ENCODE measurements at regions not wholly inside any gene's neighbourhood (a gene's known extent, or its start where the extent isn't known, plus 50 kb on each side); places are given as distances from the start of the nearest gene placed in this dataset.

DNA sequence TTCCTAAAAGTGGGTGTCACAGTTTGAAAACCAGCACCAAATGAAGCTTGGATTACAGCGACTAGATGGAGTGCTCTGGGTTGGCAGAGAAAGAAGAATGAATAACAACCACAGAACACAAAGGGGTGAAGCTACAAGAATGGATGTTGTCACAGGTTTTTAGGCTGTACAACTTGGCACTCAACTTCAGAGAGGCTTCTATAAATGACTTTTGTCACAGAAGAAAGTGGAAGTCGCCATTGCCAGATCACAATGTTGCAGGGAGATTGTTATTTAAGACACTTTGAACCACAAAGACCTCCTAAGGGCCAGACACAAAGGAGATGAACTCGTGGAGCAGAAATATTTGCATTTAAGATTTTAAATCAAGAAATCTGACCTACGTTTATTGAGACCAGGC, 354.2 kb downstream of the CDH7 start:
- DNase-seq (ENCODE audit: low read depth, low spot score) (no peak), FAIRE-seq (no peak), ATAC-seq (no peak)
- SMC1A ChIA-PET (ENCODE audit: uncharacterized antibody, unreplicated experiment), result interaction anchor here (1.4 kb wide), 1 partner anchor 24 kb away, joined by 3 read pairs; no protein-coding TSS in a partner anchor
- H3K4me1 ChIP-seq (ENCODE audit: control insufficient read depth, insufficient read depth, low read length), result no peaks in the 10 kb centered on the region
- H3K9me3 ChIP-seq (replicated peaks; ENCODE audit: control insufficient read depth, insufficient read depth, low read length), result no peaks in the 10 kb centered on the region
- in situ Hi-C loops (cut with MboI) (no loop called here), intact Hi-C loops (cut with micrococcal nuclease; ENCODE audit: unreplicated experiment) (no loop called here)
- 0% methylated on average over 4 of the region's 4 CpGs for WGBS (ENCODE audit: insufficient coverage, insufficient replicate concordance, low lambda C conversion rate, missing lambda C conversion rate)
- RAD21 ChIA-PET (ENCODE audit: unreplicated experiment), result no interaction called here
- POLR2A ChIA-PET, result no interaction called here
- no peak overlapping the region for H2AFZ ChIP-seq (ENCODE audit: control insufficient read depth, low read depth, low read length)
- no peak overlapping the region for H3K4me3 ChIP-seq
- no peaks in the 10 kb centered on the region for H3K79me2 ChIP-seq (ENCODE audit: control insufficient read depth, insufficient read depth, low read length)
- no peak overlapping the region for H3K4me2 ChIP-seq (ENCODE audit: control insufficient read depth, insufficient read depth)
- no peaks in the 10 kb centered on the region for H3K36me3 ChIP-seq (ENCODE audit: control insufficient read depth in 2 of 2, insufficient read depth in 2 of 2, low read length in 1 of 2)
- no peak overlapping the region for H3K9ac ChIP-seq (ENCODE audit: control insufficient read depth, insufficient read depth, low read length)
- no peaks in the 10 kb centered on the region for H4K20me1 ChIP-seq (ENCODE audit: control insufficient read depth, insufficient read depth)
- CTCF ChIA-PET, result interaction anchor here (0.6 kb wide), 1 partner anchor 59 kb away, joined by 3 read pairs; no protein-coding TSS in a partner anchor
- no peak overlapping the region for H3K27ac ChIP-seq (ENCODE audit: control insufficient read depth, insufficient read depth)
- no TSS peak for BruUV-seq (replicated peaks)
- TF ChIP-seq TCF7 (IDR thresholded peaks at IDR 0.05; ENCODE audit: borderline replicate concordance), result no peak
- no peak for TF ChIP-seq ETV6 (conservative IDR thresholded peaks at IDR 0.05 in 1 of 2, IDR thresholded peaks at IDR 0.05 in 1 of 2; ENCODE audit: borderline replicate concordance in 1 of 2, low read depth in 1 of 2)
- TF ChIP-seq, protein P1, sequence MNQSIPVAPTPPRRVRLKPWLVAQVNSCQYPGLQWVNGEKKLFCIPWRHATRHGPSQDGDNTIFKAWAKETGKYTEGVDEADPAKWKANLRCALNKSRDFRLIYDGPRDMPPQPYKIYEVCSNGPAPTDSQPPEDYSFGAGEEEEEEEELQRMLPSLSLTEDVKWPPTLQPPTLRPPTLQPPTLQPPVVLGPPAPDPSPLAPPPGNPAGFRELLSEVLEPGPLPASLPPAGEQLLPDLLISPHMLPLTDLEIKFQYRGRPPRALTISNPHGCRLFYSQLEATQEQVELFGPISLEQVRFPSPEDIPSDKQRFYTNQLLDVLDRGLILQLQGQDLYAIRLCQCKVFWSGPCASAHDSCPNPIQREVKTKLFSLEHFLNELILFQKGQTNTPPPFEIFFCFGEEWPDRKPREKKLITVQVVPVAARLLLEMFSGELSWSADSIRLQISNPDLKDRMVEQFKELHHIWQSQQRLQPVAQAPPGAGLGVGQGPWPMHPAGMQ (IDR thresholded peaks at IDR 0.05; ENCODE audit: borderline replicate concordance), result no peak
- TF ChIP-seq, protein P2, sequence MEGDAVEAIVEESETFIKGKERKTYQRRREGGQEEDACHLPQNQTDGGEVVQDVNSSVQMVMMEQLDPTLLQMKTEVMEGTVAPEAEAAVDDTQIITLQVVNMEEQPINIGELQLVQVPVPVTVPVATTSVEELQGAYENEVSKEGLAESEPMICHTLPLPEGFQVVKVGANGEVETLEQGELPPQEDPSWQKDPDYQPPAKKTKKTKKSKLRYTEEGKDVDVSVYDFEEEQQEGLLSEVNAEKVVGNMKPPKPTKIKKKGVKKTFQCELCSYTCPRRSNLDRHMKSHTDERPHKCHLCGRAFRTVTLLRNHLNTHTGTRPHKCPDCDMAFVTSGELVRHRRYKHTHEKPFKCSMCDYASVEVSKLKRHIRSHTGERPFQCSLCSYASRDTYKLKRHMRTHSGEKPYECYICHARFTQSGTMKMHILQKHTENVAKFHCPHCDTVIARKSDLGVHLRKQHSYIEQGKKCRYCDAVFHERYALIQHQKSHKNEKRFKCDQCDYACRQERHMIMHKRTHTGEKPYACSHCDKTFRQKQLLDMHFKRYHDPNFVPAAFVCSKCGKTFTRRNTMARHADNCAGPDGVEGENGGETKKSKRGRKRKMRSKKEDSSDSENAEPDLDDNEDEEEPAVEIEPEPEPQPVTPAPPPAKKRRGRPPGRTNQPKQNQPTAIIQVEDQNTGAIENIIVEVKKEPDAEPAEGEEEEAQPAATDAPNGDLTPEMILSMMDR (IDR thresholded peaks at IDR 0.05 in 2 of 3, conservative IDR thresholded peaks at IDR 0.05 in 1 of 3; ENCODE audit: control insufficient read depth in 2 of 3, extremely low read depth in 1 of 3, insufficient read depth in 1 of 3, low read depth in 3 of 3, low read length in 3 of 3), result no peak
- no peak for TF ChIP-seq RAD51 (IDR thresholded peaks at IDR 0.05)
- TF ChIP-seq RB1 (IDR thresholded peaks at IDR 0.05; ENCODE audit: borderline replicate concordance), result no peak
- TF ChIP-seq RBBP5 (conservative IDR thresholded peaks at IDR 0.05), result no peak
- no peak for TF ChIP-seq IKZF2 (IDR thresholded peaks at IDR 0.05)
- no peak for TF ChIP-seq POU2F2 (IDR thresholded peaks at IDR 0.05; ENCODE audit: borderline replicate concordance, low read depth, low read length)
- TF ChIP-seq TARDBP (IDR thresholded peaks at IDR 0.05; ENCODE audit: borderline replicate concordance), result no peak
- TF ChIP-seq, protein P3, sequence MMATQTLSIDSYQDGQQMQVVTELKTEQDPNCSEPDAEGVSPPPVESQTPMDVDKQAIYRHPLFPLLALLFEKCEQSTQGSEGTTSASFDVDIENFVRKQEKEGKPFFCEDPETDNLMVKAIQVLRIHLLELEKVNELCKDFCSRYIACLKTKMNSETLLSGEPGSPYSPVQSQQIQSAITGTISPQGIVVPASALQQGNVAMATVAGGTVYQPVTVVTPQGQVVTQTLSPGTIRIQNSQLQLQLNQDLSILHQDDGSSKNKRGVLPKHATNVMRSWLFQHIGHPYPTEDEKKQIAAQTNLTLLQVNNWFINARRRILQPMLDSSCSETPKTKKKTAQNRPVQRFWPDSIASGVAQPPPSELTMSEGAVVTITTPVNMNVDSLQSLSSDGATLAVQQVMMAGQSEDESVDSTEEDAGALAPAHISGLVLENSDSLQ (IDR thresholded peaks at IDR 0.05), result no peak
- no peak for TF ChIP-seq NRF1 (conservative IDR thresholded peaks at IDR 0.05; ENCODE audit: low read depth, low read length)
- no peak for TF ChIP-seq GATAD2B (conservative IDR thresholded peaks at IDR 0.05; ENCODE audit: low read depth)
- no peaks in the 10 kb centered on the region for H3K27me3 ChIP-seq (replicated peaks in 1 of 2; ENCODE audit: control insufficient read depth in 2 of 2, insufficient read depth in 2 of 2, low read length in 1 of 2)
